ENCODE measurements at regions not wholly inside any gene's neighbourhood (a gene's known extent, or its start where the extent isn't known, plus 50 kb on each side); places are given as distances from the start of the nearest gene placed in this dataset.
"Not testable (repeated sequence)": the region's sequence is repeated elsewhere in the genome, so short reads cannot be mapped to it uniquely, and the experiment has no call there.

GRCh38 chr10:20658158-20658557 lies 239.0 kb downstream of the NEBL start:
- H3K9me3 ChIP-seq: no peaks in the 10 kb centered on the region
- H3K27me3 ChIP-seq: no peaks in the 10 kb centered on the region
- H3K27ac ChIP-seq: no peak overlapping the region
- H3K4me1 ChIP-seq (ENCODE audit: control insufficient read depth in 1 of 2, insufficient read depth in 1 of 2, low read depth in 1 of 2, low read length in 1 of 2): no peaks in the 10 kb centered on the region
- no peak overlapping the region for H3K4me3 ChIP-seq (ENCODE audit: low read depth in 1 of 2, low read length in 1 of 2)
- no peaks in the 10 kb centered on the region for H3K36me3 ChIP-seq
- TF ChIP-seq, protein P1, sequence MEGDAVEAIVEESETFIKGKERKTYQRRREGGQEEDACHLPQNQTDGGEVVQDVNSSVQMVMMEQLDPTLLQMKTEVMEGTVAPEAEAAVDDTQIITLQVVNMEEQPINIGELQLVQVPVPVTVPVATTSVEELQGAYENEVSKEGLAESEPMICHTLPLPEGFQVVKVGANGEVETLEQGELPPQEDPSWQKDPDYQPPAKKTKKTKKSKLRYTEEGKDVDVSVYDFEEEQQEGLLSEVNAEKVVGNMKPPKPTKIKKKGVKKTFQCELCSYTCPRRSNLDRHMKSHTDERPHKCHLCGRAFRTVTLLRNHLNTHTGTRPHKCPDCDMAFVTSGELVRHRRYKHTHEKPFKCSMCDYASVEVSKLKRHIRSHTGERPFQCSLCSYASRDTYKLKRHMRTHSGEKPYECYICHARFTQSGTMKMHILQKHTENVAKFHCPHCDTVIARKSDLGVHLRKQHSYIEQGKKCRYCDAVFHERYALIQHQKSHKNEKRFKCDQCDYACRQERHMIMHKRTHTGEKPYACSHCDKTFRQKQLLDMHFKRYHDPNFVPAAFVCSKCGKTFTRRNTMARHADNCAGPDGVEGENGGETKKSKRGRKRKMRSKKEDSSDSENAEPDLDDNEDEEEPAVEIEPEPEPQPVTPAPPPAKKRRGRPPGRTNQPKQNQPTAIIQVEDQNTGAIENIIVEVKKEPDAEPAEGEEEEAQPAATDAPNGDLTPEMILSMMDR (IDR thresholded peaks at IDR 0.05): no peak

DNA sequence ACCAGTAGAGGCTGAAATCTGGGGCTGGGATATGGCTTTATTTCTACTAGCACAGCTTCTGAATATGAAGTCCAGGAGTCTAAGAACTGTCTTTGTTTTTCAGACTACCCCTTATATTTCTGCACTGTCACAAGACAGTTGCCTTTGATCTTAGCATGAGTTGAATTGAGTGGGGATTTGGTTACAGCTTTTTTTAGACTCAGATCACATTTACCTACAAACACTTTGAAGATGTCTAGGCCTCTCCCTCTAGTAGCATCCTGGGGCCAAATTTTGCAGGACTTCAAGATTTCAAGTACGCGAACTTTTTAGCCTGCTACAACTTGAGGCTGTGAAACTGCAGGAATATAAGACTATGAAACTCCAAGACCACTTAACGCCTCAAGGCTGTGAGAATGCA lies 240.2 kb downstream of the NEBL start:
- Histone ChIP-seq H3K27me3 (no peaks in the 10 kb centered on the region), H3K9me3 (no peaks in the 10 kb centered on the region), H3K36me3 (no peaks in the 10 kb centered on the region), H3K4me1 (ENCODE audit: control insufficient read depth in 1 of 2, insufficient read depth in 1 of 2, low read depth in 1 of 2, low read length in 1 of 2) (no peaks in the 10 kb centered on the region), H3K4me3 (ENCODE audit: low read depth in 1 of 2, low read length in 1 of 2) (no peak overlapping the region), H3K27ac (no peak overlapping the region)
- TF ChIP-seq, protein P1 (IDR thresholded peaks at IDR 0.05): no peak

- H3K27ac ChIP-seq; H3K27me3 ChIP-seq; H3K9me3 ChIP-seq; H3K4me3 ChIP-seq (ENCODE audit: low read depth in 1 of 2, low read length in 1 of 2); H3K4me1 ChIP-seq (ENCODE audit: control insufficient read depth in 1 of 2, insufficient read depth in 1 of 2, low read depth in 1 of 2, low read length in 1 of 2); H3K36me3 ChIP-seq: not testable (repeated sequence)
Measured at GRCh38 chr10:20652424-20652823, 244.7 kb downstream of the NEBL start.

DNA sequence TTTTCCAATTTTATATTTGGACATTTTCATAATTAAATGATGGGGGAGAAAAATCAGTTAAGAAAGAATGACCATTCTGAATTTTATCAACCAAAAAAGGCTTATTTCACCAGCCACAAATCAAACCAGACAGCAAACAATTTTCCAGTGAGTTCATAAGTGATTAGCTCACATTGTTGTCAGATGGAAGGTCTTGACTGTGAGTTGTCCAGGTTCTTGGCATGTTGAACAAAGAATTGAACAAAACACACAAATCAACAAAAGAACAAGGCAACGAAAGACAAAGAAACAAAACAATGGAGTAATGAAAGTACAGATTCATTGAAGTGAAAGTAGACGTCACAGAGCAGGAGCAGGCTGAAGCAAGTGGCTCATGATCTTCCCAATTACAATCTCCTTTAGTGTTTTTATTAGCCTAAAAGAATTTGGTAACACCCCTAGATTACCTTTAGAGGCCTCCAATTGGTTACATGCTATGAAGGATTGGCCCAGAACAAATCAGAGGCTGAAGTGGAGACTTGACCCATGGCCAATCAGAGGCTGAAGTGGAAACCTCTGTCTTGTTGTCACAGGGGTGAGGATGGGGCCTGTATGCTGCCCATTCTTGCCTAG lies 248.7 kb downstream of the NEBL start:
- Histone ChIP-seq H3K4me1 (ENCODE audit: control insufficient read depth in 1 of 2, insufficient read depth in 1 of 2, low read depth in 1 of 2, low read length in 1 of 2) (no peaks in the 10 kb centered on the region), H3K27me3 (no peaks in the 10 kb centered on the region), H3K27ac (no peak overlapping the region), H3K36me3 (no peaks in the 10 kb centered on the region), H3K4me3 (ENCODE audit: low read depth in 1 of 2, low read length in 1 of 2) (no peak overlapping the region), H3K9me3 (no peaks in the 10 kb centered on the region)
- TF ChIP-seq, protein P1 (IDR thresholded peaks at IDR 0.05): no peak

GRCh38 chr10:20647756-20648155 lies 249.4 kb downstream of the NEBL start:
- Histone ChIP-seq H3K36me3 (no peaks in the 10 kb centered on the region), H3K27me3 (no peaks in the 10 kb centered on the region), H3K27ac (no peak overlapping the region), H3K9me3 (no peaks in the 10 kb centered on the region), H3K4me1 (ENCODE audit: control insufficient read depth in 1 of 2, insufficient read depth in 1 of 2, low read depth in 1 of 2, low read length in 1 of 2) (no peaks in the 10 kb centered on the region), H3K4me3 (ENCODE audit: low read depth in 1 of 2, low read length in 1 of 2) (no peak overlapping the region)
- TF ChIP-seq, protein P1 (IDR thresholded peaks at IDR 0.05): no peak

GRCh38 chr10:20644421-20644820 lies 252.7 kb downstream of the NEBL start:
- TF ChIP-seq, protein P1 (IDR thresholded peaks at IDR 0.05): no peak
- Histone ChIP-seq H3K36me3 (no peaks in the 10 kb centered on the region), H3K4me3 (ENCODE audit: low read depth in 1 of 2, low read length in 1 of 2) (no peak overlapping the region), H3K27me3 (no peaks in the 10 kb centered on the region), H3K27ac (no peak overlapping the region), H3K9me3 (no peaks in the 10 kb centered on the region), H3K4me1 (ENCODE audit: control insufficient read depth in 1 of 2, insufficient read depth in 1 of 2, low read depth in 1 of 2, low read length in 1 of 2) (no peaks in the 10 kb centered on the region)

Data from neutrophil (primary cell).